Osteoblast (primary cell): ENCODE measurements at regions not wholly inside any gene's neighbourhood (a gene's known extent, or its start where the extent isn't known, plus 50 kb on each side); places are given as distances from the start of the nearest gene placed in this dataset.

Experiments
- DNase-seq: peaks from one replicate; pipeline ENCODE4 v3.0.0; 2011; ENCODE audit warnings: low spot score, mixed read lengths; ENCODE audit not compliant: insufficient read length; ENCODE audit errors: missing footprints
- H2AFZ ChIP-seq: 2 replicates; pipeline ENCODE4 v1.6.0; 2011; ENCODE audit warnings: mild to moderate bottlenecking, low read length
- H3K27ac ChIP-seq: 2 replicates; pipeline ENCODE4 v1.5.1; 2011; ENCODE audit warnings: mild to moderate bottlenecking, low read depth, low read length, moderate library complexity
- H3K27me3 ChIP-seq: 2 replicates; pipeline ENCODE4 v1.6.0; 2012; ENCODE audit warnings: mild to moderate bottlenecking, control low read depth, inconsistent platforms, low read length, moderate library complexity; ENCODE audit not compliant: insufficient read depth
- H3K36me3 ChIP-seq: 2 replicates; pipeline ENCODE4 v1.5.1; 2011; ENCODE audit warnings: mild to moderate bottlenecking, low read length, control low read depth, moderate library complexity; ENCODE audit not compliant: insufficient read depth
- H3K4me1 ChIP-seq: 2 replicates; pipeline ENCODE4 v1.5.1; 2011; ENCODE audit warnings: mild to moderate bottlenecking, low read length, control low read depth, moderate library complexity; ENCODE audit not compliant: insufficient read depth
- H3K4me2 ChIP-seq: 2 replicates; pipeline ENCODE4 v1.6.0; 2011; ENCODE audit warnings: mild to moderate bottlenecking, low read length; ENCODE audit not compliant: insufficient read depth
- H3K4me3 ChIP-seq: fragments of 200-600 bp; sonication (generic); 3 replicates; pipeline ENCODE4 v1.5.1; 2012; ENCODE audit warnings: mild to moderate bottlenecking, low read length, inconsistent platforms; ENCODE audit not compliant: insufficient read depth
- H3K79me2 ChIP-seq: 2 replicates; pipeline ENCODE4 v1.6.0; 2012; ENCODE audit warnings: mild to moderate bottlenecking, low read length, control low read depth, inconsistent platforms; ENCODE audit not compliant: insufficient read depth
- H3K9me3 ChIP-seq: 2 replicates; pipeline ENCODE4 v1.5.1; 2011; ENCODE audit warnings: low read depth, low read length, control low read depth
- H4K20me1 ChIP-seq: 2 replicates; pipeline ENCODE4 v1.6.0; 2012; ENCODE audit warnings: mild to moderate bottlenecking, low read length, control low read depth; ENCODE audit not compliant: insufficient read depth
- TF ChIP-seq, protein P1 (sequence below): IDR thresholded peaks from 2 replicates; pipeline ENCODE4 v1.5.1; 2011; ENCODE audit warnings: mild to moderate bottlenecking, low read depth, low read length, moderate library complexity; ENCODE audit errors: extremely low read depth

DNA sequence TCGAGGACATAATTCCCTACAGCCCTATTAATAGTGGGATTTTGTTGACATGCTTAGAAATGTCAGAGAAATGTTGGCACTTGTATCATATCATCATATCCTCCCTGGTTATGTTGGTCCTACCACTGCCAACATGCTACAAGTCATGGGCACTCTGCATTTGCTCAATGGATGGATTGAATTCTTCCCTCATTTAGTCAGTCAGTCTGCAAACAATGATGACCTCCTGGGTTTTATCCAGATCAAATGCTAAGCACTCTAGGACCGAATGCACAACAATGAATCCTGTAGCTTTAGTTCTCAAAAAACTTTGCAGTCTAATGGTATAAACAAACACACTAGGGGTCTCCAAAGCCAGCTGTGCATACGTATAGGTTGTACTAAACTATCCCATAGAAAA is 357.2 kb upstream of the DPYD start:
- Histone ChIP-seq H3K4me3 (no peak overlapping the region), H3K36me3 (no peaks in the 10 kb centered on the region), H2AFZ (peak overlapping the region; percentile 36), H3K4me2 (no peak overlapping the region), H3K4me1 (peaks cover 2% of the 10 kb centered on the region), H3K27ac (no peak overlapping the region), H3K27me3 (no peaks in the 10 kb centered on the region), H4K20me1 (no peaks in the 10 kb centered on the region), H3K79me2 (no peaks in the 10 kb centered on the region), H3K9me3 (no peaks in the 10 kb centered on the region)
- TF ChIP-seq, protein P1, sequence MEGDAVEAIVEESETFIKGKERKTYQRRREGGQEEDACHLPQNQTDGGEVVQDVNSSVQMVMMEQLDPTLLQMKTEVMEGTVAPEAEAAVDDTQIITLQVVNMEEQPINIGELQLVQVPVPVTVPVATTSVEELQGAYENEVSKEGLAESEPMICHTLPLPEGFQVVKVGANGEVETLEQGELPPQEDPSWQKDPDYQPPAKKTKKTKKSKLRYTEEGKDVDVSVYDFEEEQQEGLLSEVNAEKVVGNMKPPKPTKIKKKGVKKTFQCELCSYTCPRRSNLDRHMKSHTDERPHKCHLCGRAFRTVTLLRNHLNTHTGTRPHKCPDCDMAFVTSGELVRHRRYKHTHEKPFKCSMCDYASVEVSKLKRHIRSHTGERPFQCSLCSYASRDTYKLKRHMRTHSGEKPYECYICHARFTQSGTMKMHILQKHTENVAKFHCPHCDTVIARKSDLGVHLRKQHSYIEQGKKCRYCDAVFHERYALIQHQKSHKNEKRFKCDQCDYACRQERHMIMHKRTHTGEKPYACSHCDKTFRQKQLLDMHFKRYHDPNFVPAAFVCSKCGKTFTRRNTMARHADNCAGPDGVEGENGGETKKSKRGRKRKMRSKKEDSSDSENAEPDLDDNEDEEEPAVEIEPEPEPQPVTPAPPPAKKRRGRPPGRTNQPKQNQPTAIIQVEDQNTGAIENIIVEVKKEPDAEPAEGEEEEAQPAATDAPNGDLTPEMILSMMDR: no peak
- DNase-seq: no peak

DNA sequence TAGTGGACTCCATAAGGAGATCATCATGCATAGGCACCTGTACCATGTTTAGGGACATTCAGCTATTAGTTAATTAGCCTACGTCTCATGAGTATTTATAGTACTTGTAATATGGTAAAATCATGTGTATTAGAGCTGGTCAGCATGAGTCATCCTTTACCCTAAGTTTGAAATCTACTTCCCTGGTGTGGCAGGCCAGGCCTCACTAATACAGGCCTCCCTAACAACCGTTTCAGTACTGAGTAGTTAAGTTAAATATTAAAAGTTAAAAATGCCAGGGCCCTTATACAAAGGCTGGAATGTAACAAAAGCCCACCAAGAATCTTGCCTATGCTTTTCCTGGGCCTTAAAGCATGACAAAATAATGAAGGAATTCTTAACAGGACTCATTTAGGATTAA is 356.3 kb upstream of the DPYD start:
- Histone ChIP-seq H4K20me1 (no peaks in the 10 kb centered on the region), H3K9me3 (no peaks in the 10 kb centered on the region), H2AFZ (peak overlapping the region; percentile 36), H3K36me3 (no peaks in the 10 kb centered on the region), H3K27me3 (no peaks in the 10 kb centered on the region), H3K79me2 (no peaks in the 10 kb centered on the region), H3K27ac (no peak overlapping the region), H3K4me3 (no peak overlapping the region), H3K4me2 (no peak overlapping the region), H3K4me1 (peaks cover 2% of the 10 kb centered on the region)
- TF ChIP-seq, protein P1: no peak
- DNase-seq: no peak

DNA sequence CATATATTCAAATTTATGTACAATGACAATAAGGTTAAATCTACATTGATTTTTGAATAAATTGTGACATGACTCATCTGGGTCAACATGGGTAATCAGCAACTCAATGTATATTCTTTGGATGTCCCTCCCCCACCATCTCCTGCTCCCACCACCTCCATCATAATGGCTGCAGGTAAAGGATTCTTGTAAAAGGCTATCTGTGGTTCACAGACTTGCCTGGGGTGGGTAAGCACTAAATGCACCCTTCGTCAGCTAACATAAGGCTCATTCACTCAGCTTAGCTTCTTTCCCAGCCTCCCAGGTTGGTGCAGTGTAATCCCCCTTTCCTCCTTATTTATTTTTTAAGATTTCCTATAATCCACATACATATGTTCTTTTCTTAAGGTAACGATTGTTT is 355.7 kb upstream of the DPYD start:
- H4K20me1 ChIP-seq: no peaks in the 10 kb centered on the region
- H3K9me3 ChIP-seq: no peaks in the 10 kb centered on the region
- H2AFZ ChIP-seq: no peak overlapping the region
- H3K27me3 ChIP-seq: no peaks in the 10 kb centered on the region
- H3K36me3 ChIP-seq: no peaks in the 10 kb centered on the region
- H3K4me3 ChIP-seq: no peak overlapping the region
- no peak overlapping the region for H3K4me2 ChIP-seq
- TF ChIP-seq, protein P1: no peak
- no peaks in the 10 kb centered on the region for H3K79me2 ChIP-seq
- DNase-seq: no peak
- peaks cover 2% of the 10 kb centered on the region for H3K4me1 ChIP-seq
- no peak overlapping the region for H3K27ac ChIP-seq

DNA sequence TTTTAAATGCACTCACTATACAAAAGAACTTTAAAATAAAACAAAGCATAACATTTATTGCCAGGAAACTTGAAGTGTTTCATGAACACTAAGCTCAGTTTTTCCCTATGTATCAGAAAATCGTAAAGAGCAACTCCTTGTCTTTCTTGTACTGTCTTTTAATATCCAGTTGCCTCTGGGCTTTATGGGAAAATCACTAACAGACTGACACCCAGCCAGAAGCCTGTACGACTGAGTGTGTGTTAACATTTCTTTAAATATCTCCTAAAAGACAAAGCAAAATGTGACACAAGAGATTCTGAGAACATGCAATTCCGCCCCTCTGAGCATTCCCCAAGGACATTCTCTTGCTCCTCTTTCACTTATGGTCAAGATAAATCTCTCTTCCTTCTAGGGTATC is 347.5 kb upstream of the DPYD start:
- no peaks in the 10 kb centered on the region for H3K9me3 ChIP-seq
- no peak overlapping the region for H3K4me2 ChIP-seq
- H3K4me3 ChIP-seq: no peak overlapping the region
- H3K79me2 ChIP-seq: no peaks in the 10 kb centered on the region
- no peak overlapping the region for H3K27ac ChIP-seq
- TF ChIP-seq, protein P1: no peak
- no peaks in the 10 kb centered on the region for H3K27me3 ChIP-seq
- DNase-seq: no peak
- no peaks in the 10 kb centered on the region for H3K36me3 ChIP-seq
- H3K4me1 ChIP-seq: peaks cover 6% of the 10 kb centered on the region
- H4K20me1 ChIP-seq: no peaks in the 10 kb centered on the region
- no peak overlapping the region for H2AFZ ChIP-seq
